GM12878 (cell line): ENCODE measurements at regions not wholly inside any gene's neighbourhood (a gene's known extent, or its start where the extent isn't known, plus 50 kb on each side); places are given as distances from the start of the nearest gene placed in this dataset.

Source experiments
- CREB1 ChIP-seq: IDR thresholded peaks from 2 replicates; pipeline ENCODE4 v1.6.1; 2012; ENCODE audit warnings: low read depth, mild to moderate bottlenecking, inconsistent platforms
- POLR2A ChIP-seq: IDR thresholded peaks from 2 replicates; pipeline ENCODE4 v1.6.1; 2011; ENCODE audit warnings: low read depth, mild to moderate bottlenecking, low read length
- POLR2AphosphoS5 ChIP-seq: IDR thresholded peaks from 2 replicates; pipeline ENCODE4 v1.6.1; 2011; ENCODE audit warnings: mild to moderate bottlenecking, low read length, inconsistent platforms
- SIX5 ChIP-seq: IDR thresholded peaks from 2 replicates; pipeline ENCODE4 v1.6.1; 2011; ENCODE audit warnings: mild to moderate bottlenecking, low read depth, low read length, moderate library complexity; ENCODE audit not compliant: severe bottlenecking
- SP1 ChIP-seq: IDR thresholded peaks from one replicate; pipeline ENCODE4 v1.6.1; 2011; ENCODE audit warnings: low read depth, low read length
- TAF1 ChIP-seq: IDR thresholded peaks from 2 replicates; pipeline ENCODE4 v1.6.1; 2011; ENCODE audit warnings: mild to moderate bottlenecking, low read depth, low read length, borderline replicate concordance
- TCF7 ChIP-seq: IDR thresholded peaks from 2 replicates; pipeline ENCODE4 v1.6.1; 2014; ENCODE audit warnings: antibody characterized with exemption, borderline replicate concordance
- YY1 ChIP-seq: IDR thresholded peaks from 2 replicates; pipeline ENCODE4 v1.6.1; 2011; ENCODE audit warnings: low read depth, mild to moderate bottlenecking, low read length
- TF ChIP-seq, protein P1 (sequence below): IDR thresholded peaks from 2 replicates; pipeline ENCODE4 v1.6.1; 2012; ENCODE audit warnings: low read depth, low read length, improper control_type of control experiment
- TF ChIP-seq, protein P2 (sequence below): IDR thresholded peaks from 2 replicates; pipeline ENCODE4 v1.6.1; 2012; ENCODE audit warnings: low read length, inconsistent platforms

DNA sequence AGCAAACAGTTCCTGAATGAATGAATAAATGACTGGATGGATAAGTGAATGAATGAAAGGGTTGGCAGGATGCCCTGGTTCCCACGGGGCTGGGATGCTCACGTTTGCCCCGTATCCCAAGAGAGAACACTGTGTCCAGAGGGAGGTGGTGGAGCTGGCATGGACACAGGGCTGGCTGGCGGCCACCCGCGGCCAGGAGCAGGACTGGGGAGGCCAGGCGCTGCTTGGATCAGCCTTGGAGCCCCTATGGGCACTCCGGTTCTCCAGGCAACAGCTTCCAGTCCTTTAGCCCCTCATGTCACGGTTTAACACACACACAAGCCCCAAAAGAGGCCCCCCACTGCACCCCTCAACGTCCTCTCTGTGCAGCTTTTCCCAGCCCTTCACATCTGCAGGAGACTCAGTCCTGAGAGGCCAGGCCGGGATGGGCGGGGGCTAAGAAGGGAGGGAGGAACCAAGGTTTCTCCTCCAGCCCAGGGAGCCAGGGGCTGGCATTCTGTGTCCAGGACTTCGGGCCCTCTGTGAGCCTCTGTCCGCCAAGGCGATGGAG lies 86.0 kb upstream of the ALDH1L1 start:
- TF ChIP-seq SIX5 = no peak
- TF ChIP-seq, protein P1, sequence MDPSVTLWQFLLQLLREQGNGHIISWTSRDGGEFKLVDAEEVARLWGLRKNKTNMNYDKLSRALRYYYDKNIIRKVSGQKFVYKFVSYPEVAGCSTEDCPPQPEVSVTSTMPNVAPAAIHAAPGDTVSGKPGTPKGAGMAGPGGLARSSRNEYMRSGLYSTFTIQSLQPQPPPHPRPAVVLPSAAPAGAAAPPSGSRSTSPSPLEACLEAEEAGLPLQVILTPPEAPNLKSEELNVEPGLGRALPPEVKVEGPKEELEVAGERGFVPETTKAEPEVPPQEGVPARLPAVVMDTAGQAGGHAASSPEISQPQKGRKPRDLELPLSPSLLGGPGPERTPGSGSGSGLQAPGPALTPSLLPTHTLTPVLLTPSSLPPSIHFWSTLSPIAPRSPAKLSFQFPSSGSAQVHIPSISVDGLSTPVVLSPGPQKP = no peak
- TF ChIP-seq TAF1 = no peak
- TF ChIP-seq SP1 = no peak
- TF ChIP-seq CREB1 = no peak
- no peak for TF ChIP-seq POLR2A
- TF ChIP-seq POLR2AphosphoS5 = no peak
- TF ChIP-seq YY1 = no peak
- TF ChIP-seq, protein P2, sequence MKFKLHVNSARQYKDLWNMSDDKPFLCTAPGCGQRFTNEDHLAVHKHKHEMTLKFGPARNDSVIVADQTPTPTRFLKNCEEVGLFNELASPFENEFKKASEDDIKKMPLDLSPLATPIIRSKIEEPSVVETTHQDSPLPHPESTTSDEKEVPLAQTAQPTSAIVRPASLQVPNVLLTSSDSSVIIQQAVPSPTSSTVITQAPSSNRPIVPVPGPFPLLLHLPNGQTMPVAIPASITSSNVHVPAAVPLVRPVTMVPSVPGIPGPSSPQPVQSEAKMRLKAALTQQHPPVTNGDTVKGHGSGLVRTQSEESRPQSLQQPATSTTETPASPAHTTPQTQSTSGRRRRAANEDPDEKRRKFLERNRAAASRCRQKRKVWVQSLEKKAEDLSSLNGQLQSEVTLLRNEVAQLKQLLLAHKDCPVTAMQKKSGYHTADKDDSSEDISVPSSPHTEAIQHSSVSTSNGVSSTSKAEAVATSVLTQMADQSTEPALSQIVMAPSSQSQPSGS = no peak
- no peak for TF ChIP-seq TCF7
